K562 (cell line): ENCODE measurements at regions not wholly inside any gene's neighbourhood (a gene's known extent, or its start where the extent isn't known, plus 50 kb on each side); places are given as distances from the start of the nearest gene placed in this dataset.
A peak's percentile ranks its signal among the peaks of the same experiment; 100 is the strongest.
"Not testable (repeated sequence)": the region's sequence is repeated elsewhere in the genome, so short reads cannot be mapped to it uniquely, and the experiment has no call there.

Source experiments
- ATAC-seq: fragments of 200-7000 bp; cut with Tn5 transposase; 3 replicates; pipeline ENCODE4 v1.9.1; 2020; ENCODE audit warnings: moderate library complexity
- BruUV-seq: library from RNA; stranded (reverse); fragments of 400-500 nt; replicated peaks from 2 replicates; lab custom pipeline; 2021; lab: Mats Ljungman, UMichigan
- CTCF ChIA-PET: fragments of 300-600 bp; formaldehyde crosslinking; extraction: SDS; loops from one replicate; lab custom pipeline; 2021; ENCODE audit warnings: low intra/inter-chr PET ratio; lab: Yijun Ruan, JAX
- POLR2A ChIA-PET: fragments of 300-600, 350-650 bp; sonication (Branson Sonifier 250); formaldehyde crosslinking; extraction: SDS; loops from one replicate; lab custom pipeline; 2021; ENCODE audit warnings: antibody characterized with exemption, inconsistent platforms; lab: Yijun Ruan, JAX
- DNase-seq, 4 experiments: peaks; one replicate each; pipeline versions ENCODE4 v3.0.0 to v3.0.0-alpha.2; 2011 to 2018; ENCODE audit warnings: low spot score in 3 of 4, mixed read lengths in 3 of 4; ENCODE audit errors: extremely low read depth in 1 of 4
- FAIRE-seq: peaks from 2 replicates; lab custom pipeline; 2011; peaks lifted over from hg19 to GRCh38; lab: Jason Lieb, UNC
- H2AFZ ChIP-seq: 2 replicates; pipeline ENCODE4 v1.6.0; 2011; ENCODE audit warnings: low read depth, low read length, control low read depth, inconsistent platforms
- H3K27ac ChIP-seq: fragments of 200-600 bp; 3 replicates; pipeline ENCODE4 v1.8.0; 2011; ENCODE audit warnings: low read depth, mild to moderate bottlenecking, control low read depth, inconsistent platforms, low read length, moderate library complexity, mixed read lengths; ENCODE audit errors: extremely low read depth
- H3K27me3 ChIP-seq, 2 experiments: fragments of 300-600 bp in 1 of 2; 2 replicates in 1 of 2; 3 replicates in 1 of 2; pipeline versions ENCODE4 v1.6.0 to v1.8.0; 2011; ENCODE audit warnings: inconsistent platforms in 2 of 2, low read length in 2 of 2, mild to moderate bottlenecking in 1 of 2, mixed read lengths in 1 of 2, moderate library complexity in 1 of 2; ENCODE audit not compliant: control insufficient read depth in 2 of 2, insufficient read depth in 2 of 2
- H3K36me3 ChIP-seq: fragments of 300-600 bp; 3 replicates; pipeline ENCODE4 v1.8.0; 2011; ENCODE audit warnings: mild to moderate bottlenecking, low read length, inconsistent platforms; ENCODE audit not compliant: control insufficient read depth, insufficient read depth
- H3K4me1 ChIP-seq, 2 experiments: fragments of 200-600 bp in 1 of 2; replicated peaks in 1 of 2; 2 replicates in 1 of 2; 3 replicates in 1 of 2; pipeline versions ENCODE4 v1.5.1 to v1.8.0; 2011; ENCODE audit warnings: inconsistent platforms in 2 of 2, low read length in 2 of 2, mild to moderate bottlenecking in 1 of 2, mixed read lengths in 1 of 2, moderate library complexity in 1 of 2; ENCODE audit not compliant: control insufficient read depth in 2 of 2, insufficient read depth in 2 of 2
- H3K4me2 ChIP-seq: 2 replicates; pipeline ENCODE4 v1.6.1; 2011; ENCODE audit warnings: low read length, control low read depth, inconsistent platforms, mixed read lengths; ENCODE audit not compliant: insufficient read depth
- H3K4me3 ChIP-seq: fragments of 200-600 bp; sonication (generic), shearing (Covaris generic); 2 replicates; pipeline ENCODE4 v1.5.1; 2016; ENCODE audit warnings: control low read depth, inconsistent platforms
- H3K79me2 ChIP-seq: fragments of 200-600 bp; 3 replicates; pipeline ENCODE4 v1.8.0; 2011; ENCODE audit warnings: low read length, inconsistent platforms; ENCODE audit not compliant: control insufficient read depth, insufficient read depth
- H3K9ac ChIP-seq, 2 experiments: 2 replicates each; pipeline versions ENCODE4 v1.6.0 to v1.6.1; 2011; ENCODE audit warnings: low read depth in 2 of 2, low read length in 2 of 2, control low read depth in 1 of 2, inconsistent platforms in 1 of 2, mild to moderate bottlenecking in 1 of 2, mixed read lengths in 1 of 2; ENCODE audit not compliant: insufficient read depth in 1 of 2
- H3K9me1 ChIP-seq: one replicate; pipeline ENCODE4 v1.6.0; 2011; ENCODE audit warnings: inconsistent platforms, mild to moderate bottlenecking, low read length, moderate library complexity; ENCODE audit not compliant: control insufficient read depth, insufficient read depth
- H3K9me3 ChIP-seq: replicated peaks from 2 replicates; pipeline ENCODE4 v1.5.1; 2011; ENCODE audit warnings: low read depth, low read length, inconsistent platforms; ENCODE audit not compliant: control insufficient read depth, insufficient read depth
- H4K20me1 ChIP-seq: replicated peaks from 2 replicates; pipeline ENCODE4 v1.6.1; 2011; ENCODE audit warnings: low read length, inconsistent platforms, mixed read lengths; ENCODE audit not compliant: control insufficient read depth, insufficient read depth
- CHD2 ChIP-seq: IDR thresholded peaks from 2 replicates; pipeline ENCODE4 v1.6.1; 2011; ENCODE audit warnings: low read depth, low read length
- CSDE1 ChIP-seq, 2 experiments: fragments of 450-650 bp; IDR thresholded peaks; 2 replicates each; pipeline ENCODE4 v1.6.1; 2016; ENCODE audit warnings: mild to moderate bottlenecking in 1 of 2
- FIP1L1 ChIP-seq: fragments of 200-400 bp; formaldehyde crosslinking; IDR thresholded peaks from 2 replicates; pipeline ENCODE4 v1.6.1; 2018; ENCODE audit warnings: mild to moderate bottlenecking, low read depth, low read length; ENCODE audit not compliant: poor library complexity, severe bottlenecking
- GABPB2 ChIP-seq: fragments of 250-450 bp; sonication (Bioruptor Pico); conservative IDR thresholded peaks from 2 replicates; pipeline ENCODE4 v1.5.1; 2021; ENCODE audit warnings: mild to moderate bottlenecking
- KLF16 ChIP-seq: IDR thresholded peaks from 2 replicates; pipeline ENCODE4 v1.6.1; 2016; ENCODE audit warnings: antibody characterized with exemption
- MLX ChIP-seq, 2 experiments: fragments of 450-650 bp in 1 of 2; sonication (generic) in 1 of 2; formaldehyde crosslinking; conservative IDR thresholded peaks; 2 replicates each; pipeline versions ENCODE4 v1.4.0 to v1.8.1; 2020 to 2022; ENCODE audit warnings: mild to moderate bottlenecking in 1 of 2, missing genetic modification reagents in 1 of 2
- NFYB ChIP-seq: IDR thresholded peaks from 2 replicates; pipeline ENCODE4 v1.6.1; 2011; ENCODE audit warnings: mild to moderate bottlenecking, moderate library complexity; ENCODE audit not compliant: insufficient read length; ENCODE audit errors: extremely low read depth
- PCBP2 ChIP-seq: fragments of 200-400 bp; formaldehyde crosslinking; IDR thresholded peaks from 2 replicates; pipeline ENCODE4 v1.6.1; 2018; ENCODE audit warnings: low read length, low read depth, mild to moderate bottlenecking, moderate library complexity; ENCODE audit not compliant: poor library complexity, severe bottlenecking
- PTBP1 ChIP-seq: fragments of 200-400 bp; formaldehyde crosslinking; IDR thresholded peaks from 2 replicates; pipeline ENCODE4 v1.6.1; 2017; ENCODE audit warnings: low read depth, low read length
- ZNF431 ChIP-seq: sonication (generic); formaldehyde crosslinking; IDR thresholded peaks from 2 replicates; pipeline ENCODE4 v1.8.0; 2022; ENCODE audit warnings: mild to moderate bottlenecking, missing genetic modification reagents
- ZNF76 ChIP-seq: fragments of 250-450 bp; sonication (Bioruptor Pico); IDR thresholded peaks from 2 replicates; pipeline ENCODE4 v1.4.0; 2020; ENCODE audit warnings: mild to moderate bottlenecking, moderate library complexity, borderline replicate concordance
- WGBS: fragments of 100-300 bp; shearing (Covaris generic); methylation state at CpG from one replicate; pipeline ENCODE4 v1.1.6; 2016; ENCODE audit warnings: low coverage, mixed read lengths; ENCODE audit not compliant: insufficient coverage; ENCODE audit errors: missing lambda C conversion rate; 5-methylcytosine and 5-hydroxymethylcytosine counted together
- in situ Hi-C: fragments of 300-500 bp; cut with MboI; formaldehyde crosslinking; loops from 4 replicates; pipeline ENCODE4 v1.15.0; 2018; ENCODE audit warnings: inconsistent platforms, mixed read lengths
- intact Hi-C: fragments of 100-400 bp; cut with micrococcal nuclease; formaldehyde crosslinking; loops from 2 replicates; pipeline ENCODE4 v1.14.2; 2022

- Histone ChIP-seq H3K27me3 (no peaks in the 10 kb centered on the region), H3K9ac (no peak overlapping the region), H3K4me3 (no peak overlapping the region), H3K4me2 (no peak overlapping the region), H3K36me3 (no peaks in the 10 kb centered on the region), H3K9me1 (no peaks in the 10 kb centered on the region), H3K79me2 (no peaks in the 10 kb centered on the region), H3K27ac (no peak overlapping the region), H4K20me1 (no peaks in the 10 kb centered on the region), H2AFZ (no peak overlapping the region), H3K9me3 (no peaks in the 10 kb centered on the region), H3K4me1 (peaks cover 0 to 9% of the 10 kb centered on the region in 2 experiments; a peak in 1 of 5 replicates)
- TF ChIP-seq PCBP2 (no peak), ZNF76 (CRISPR knock-in tag) (no peak), GABPB2 (CRISPR knock-in tag) (no peak), ZNF431 (no peak), FIP1L1 (no peak), MLX (CRISPR knock-in tag; conservative IDR thresholded peaks at IDR 0.05) (no peak), NFYB (no peak), PTBP1 (no peak), CSDE1 (IDR thresholded peaks at IDR 0.05) (no peak), KLF16 (no peak), CHD2 (no peak)
- BruUV-seq: no TSS peak
- no peak for FAIRE-seq
- intact Hi-C loops (no loop called here), in situ Hi-C loops (no loop called here)
- POLR2A ChIA-PET: no interaction called here
- peak; percentile 20; the same call in 1 of the 3 replicates for ATAC-seq
- CTCF ChIA-PET: no interaction called here
- WGBS: 2% methylated on average over 13 of the region's 16 CpGs
- DNase-seq: no peak
These were observed 366.7 kb upstream of the SGO1 start for GRCh38 chr3:20552605-20553275.

- CTCF ChIA-PET, H3K9me1 ChIP-seq, intact Hi-C loops, in situ Hi-C loops, ATAC-seq, H3K27ac ChIP-seq, H4K20me1 ChIP-seq, H2AFZ ChIP-seq, H3K36me3 ChIP-seq, H3K4me1 ChIP-seq, H3K9ac ChIP-seq, DNase-seq, H3K9me3 ChIP-seq, H3K27me3 ChIP-seq, BruUV-seq, H3K4me2 ChIP-seq, H3K4me3 ChIP-seq, FAIRE-seq, POLR2A ChIA-PET, H3K79me2 ChIP-seq: not testable (repeated sequence)
- 16% methylated on average over 26 of the region's 35 CpGs for WGBS
These were observed 361.6 kb upstream of the SGO1 start for GRCh38 chr3:20547361-20548269.
